ENCODE measurements at regions not wholly inside any gene's neighbourhood (a gene's known extent, or its start where the extent isn't known, plus 50 kb on each side); places are given as distances from the start of the nearest gene placed in this dataset.

DNA sequence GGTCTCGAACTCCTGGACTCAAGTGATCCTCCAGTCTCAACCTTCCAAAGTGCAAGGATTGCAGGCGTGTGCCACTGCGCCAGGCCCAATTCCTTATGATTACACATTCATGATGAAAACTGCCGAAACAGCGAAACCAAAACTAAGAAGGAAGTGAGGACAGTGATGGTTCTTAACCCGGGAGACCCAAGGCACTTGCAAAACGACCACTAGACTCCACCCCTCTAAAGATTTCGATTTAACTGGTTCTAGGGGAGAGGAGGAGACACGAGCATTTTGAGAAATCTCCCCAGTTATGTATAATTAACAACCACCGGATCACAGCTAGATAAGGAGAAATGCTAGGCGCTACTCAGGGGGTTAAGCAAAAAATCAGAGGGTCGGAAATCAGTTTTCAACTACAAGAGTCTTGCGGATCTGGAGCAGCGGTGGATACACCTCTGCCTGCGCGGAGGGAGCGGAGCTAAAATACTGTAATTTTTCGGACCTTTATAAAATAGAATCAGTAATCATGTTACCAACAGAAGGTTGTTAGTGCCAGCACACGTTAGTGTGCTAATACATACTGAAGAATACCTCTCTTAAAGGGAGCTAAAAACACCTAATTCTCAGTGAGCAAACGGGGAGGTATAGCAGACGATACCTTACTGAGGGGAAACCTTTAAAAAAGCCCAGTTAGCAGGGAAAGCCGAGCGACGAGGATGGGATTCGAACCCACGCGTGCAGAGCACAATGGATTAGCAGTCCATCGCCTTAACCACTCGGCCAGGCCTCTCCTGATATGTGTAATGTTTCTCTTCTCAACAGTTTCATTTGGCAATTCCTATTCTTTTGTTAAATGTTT is 60.0 kb upstream of the BTN3A2 start:
- Mint-ChIP-seq H3K4me3 (peak overlapping the region; percentile 88), H3K4me1 (peaks cover 43% of the 10 kb centered on the region), H3K36me3 (peaks cover 1% of the 10 kb centered on the region), H3K27me3 (no peaks in the 10 kb centered on the region), H3K27ac (peak overlapping the region; percentile 97), H3K9me3 (no peaks in the 10 kb centered on the region)
- POLR2A ChIA-PET = interaction anchor here (0.5 to 3.6 kb wide), 7 partner anchors 20 to 169 kb away, joined by 3 to 28 read pairs (median 3); a partner anchor contains a TSS
- ATAC-seq (ENCODE audit: low read depth) (peak; percentile 87), DNase-seq (peak; percentile 59)

DNA sequence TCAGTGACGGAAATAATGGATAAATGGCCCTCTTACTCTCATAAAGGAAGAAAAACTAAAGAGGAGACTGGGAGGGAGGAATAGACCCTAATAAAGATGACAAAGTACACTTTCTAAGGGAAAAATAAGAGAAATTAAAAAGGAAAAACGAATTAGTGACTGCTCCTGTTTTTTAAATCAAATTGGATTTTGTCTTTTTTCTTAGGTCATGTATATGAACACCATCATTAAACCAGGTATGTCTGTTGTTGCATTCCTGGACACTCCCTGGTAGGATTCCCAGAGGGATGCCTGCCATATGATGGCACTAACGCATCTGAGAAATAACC is 59.4 kb upstream of the BTN3A2 start:
- Mint-ChIP-seq H3K4me3 (peak overlapping the region; percentile 88), H3K36me3 (peaks cover 1% of the 10 kb centered on the region), H3K27me3 (no peaks in the 10 kb centered on the region), H3K9me3 (no peaks in the 10 kb centered on the region), H3K4me1 (peaks cover 45% of the 10 kb centered on the region), H3K27ac (peak overlapping the region; percentile 97)
- DNase-seq (no peak), ATAC-seq (ENCODE audit: low read depth) (no peak)
- POLR2A ChIA-PET = interaction anchor here (0.9 to 3.6 kb wide), 5 partner anchors 20 to 169 kb away, joined by 3 to 28 read pairs (median 7); a partner anchor contains a TSS

- H3K4me3 Mint-ChIP-seq = no peak overlapping the region
- H3K27ac Mint-ChIP-seq = no peak overlapping the region
- H3K27me3 Mint-ChIP-seq = no peaks in the 10 kb centered on the region
- ATAC-seq (ENCODE audit: low read depth) (no peak), DNase-seq (no peak)
- H3K36me3 Mint-ChIP-seq = peaks cover 1% of the 10 kb centered on the region
- H3K9me3 Mint-ChIP-seq = no peaks in the 10 kb centered on the region
- peaks cover 47% of the 10 kb centered on the region for H3K4me1 Mint-ChIP-seq
- POLR2A ChIA-PET = interaction anchor here (4.3 kb wide), 1 partner anchor 21 kb away, joined by 23 read pairs; a partner anchor contains a TSS
These were observed 58.8 kb upstream of the BTN3A2 start for GRCh38 chr6:26306232-26306631.

DNA sequence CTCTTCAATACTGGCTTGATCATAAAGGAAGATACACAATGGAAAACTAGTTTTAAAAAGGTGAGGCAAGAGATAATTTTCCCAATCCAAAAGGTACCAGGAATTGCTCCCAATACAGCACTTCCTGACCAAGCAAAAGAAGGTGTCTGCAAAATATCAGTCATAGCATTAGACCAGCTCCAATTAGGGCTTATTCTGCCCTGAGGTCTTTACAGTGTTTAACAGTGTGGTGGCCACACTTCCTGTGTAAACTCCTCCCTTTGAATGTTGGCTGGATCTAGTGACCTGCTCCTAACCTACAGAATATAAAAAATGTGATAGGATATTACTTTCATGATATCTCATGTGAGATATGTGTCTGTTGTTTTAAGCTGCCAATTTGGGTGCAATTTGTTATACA is 57.1 kb upstream of the BTN3A2 start:
- Mint-ChIP-seq H3K36me3 (peaks cover 1% of the 10 kb centered on the region), H3K27ac (peak overlapping the region; percentile 22), H3K9me3 (no peaks in the 10 kb centered on the region), H3K4me1 (peaks cover 58% of the 10 kb centered on the region), H3K27me3 (no peaks in the 10 kb centered on the region), H3K4me3 (no peak overlapping the region)
- ATAC-seq (ENCODE audit: low read depth) (no peak), DNase-seq (no peak)
- POLR2A ChIA-PET = interaction anchor here (0.5 to 4.3 kb wide), 7 partner anchors 23 to 166 kb away, joined by 3 to 23 read pairs (median 4); a partner anchor contains a TSS

DNA sequence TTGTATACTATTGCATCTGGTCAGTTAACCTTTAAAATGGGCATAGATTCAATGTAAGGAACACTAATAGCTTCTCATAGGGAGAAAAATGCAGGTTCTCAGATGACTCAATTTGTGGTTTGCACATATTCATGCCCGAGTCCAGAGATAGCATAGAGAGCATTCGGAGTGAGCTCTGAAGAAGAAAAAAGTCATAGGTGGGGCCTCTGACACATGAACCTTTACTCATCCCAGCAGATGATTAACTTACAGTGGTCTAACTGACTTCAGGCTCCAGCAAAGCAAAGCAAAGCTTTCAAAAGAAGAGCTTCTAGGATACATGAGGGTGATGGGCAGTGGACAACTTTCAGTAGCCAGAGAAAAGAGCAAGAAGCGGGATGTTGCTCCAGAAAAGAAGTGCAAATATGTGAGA is 55.3 kb upstream of the BTN3A2 start:
- no peak for ATAC-seq (ENCODE audit: low read depth)
- H3K27ac Mint-ChIP-seq = peak overlapping the region; percentile 12
- no peaks in the 10 kb centered on the region for H3K27me3 Mint-ChIP-seq

DNA sequence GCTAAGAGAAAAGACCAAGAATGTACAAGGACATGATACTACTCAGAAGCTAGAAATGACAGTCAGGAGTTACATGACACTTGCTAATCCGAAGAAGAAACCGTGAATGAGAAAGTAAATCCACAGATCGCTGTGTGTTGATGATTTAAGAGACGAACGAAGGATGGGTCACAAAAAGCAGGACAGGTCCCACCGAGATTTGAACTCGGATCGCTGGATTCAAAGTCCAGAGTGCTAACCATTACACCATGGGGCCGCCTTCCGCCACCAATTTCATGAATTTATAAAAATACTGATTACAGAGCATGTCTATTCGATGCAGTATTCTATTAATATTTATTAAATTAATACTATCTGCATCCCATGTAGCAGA is 54.0 kb upstream of the BTN3A2 start:
- Mint-ChIP-seq H3K27me3 (no peaks in the 10 kb centered on the region), H3K27ac (no peak overlapping the region), H3K36me3 (no peaks in the 10 kb centered on the region), H3K4me1 (peaks cover 44% of the 10 kb centered on the region), H3K9me3 (no peaks in the 10 kb centered on the region), H3K4me3 (peak overlapping the region; percentile 38)
- DNase-seq (no peak), ATAC-seq (ENCODE audit: low read depth) (no peak)
- POLR2A ChIA-PET = interaction anchor here (2.0 to 2.4 kb wide), 2 partner anchors 10 to 26 kb away, joined by 4 to 15 read pairs; a partner anchor contains a TSS

More for the DNA sequence above, 55.3 kb upstream of the BTN3A2 start:
- H3K4me3 Mint-ChIP-seq = no peak overlapping the region
- H3K9me3 Mint-ChIP-seq = no peaks in the 10 kb centered on the region
- peaks cover 53% of the 10 kb centered on the region for H3K4me1 Mint-ChIP-seq
- H3K36me3 Mint-ChIP-seq = peaks cover 1% of the 10 kb centered on the region
- POLR2A ChIA-PET = interaction anchor here (0.7 to 4.3 kb wide), 5 partner anchors 9 to 241 kb away, joined by 3 to 23 read pairs (median 4); a partner anchor contains a TSS
- DNase-seq = no peak

DNA sequence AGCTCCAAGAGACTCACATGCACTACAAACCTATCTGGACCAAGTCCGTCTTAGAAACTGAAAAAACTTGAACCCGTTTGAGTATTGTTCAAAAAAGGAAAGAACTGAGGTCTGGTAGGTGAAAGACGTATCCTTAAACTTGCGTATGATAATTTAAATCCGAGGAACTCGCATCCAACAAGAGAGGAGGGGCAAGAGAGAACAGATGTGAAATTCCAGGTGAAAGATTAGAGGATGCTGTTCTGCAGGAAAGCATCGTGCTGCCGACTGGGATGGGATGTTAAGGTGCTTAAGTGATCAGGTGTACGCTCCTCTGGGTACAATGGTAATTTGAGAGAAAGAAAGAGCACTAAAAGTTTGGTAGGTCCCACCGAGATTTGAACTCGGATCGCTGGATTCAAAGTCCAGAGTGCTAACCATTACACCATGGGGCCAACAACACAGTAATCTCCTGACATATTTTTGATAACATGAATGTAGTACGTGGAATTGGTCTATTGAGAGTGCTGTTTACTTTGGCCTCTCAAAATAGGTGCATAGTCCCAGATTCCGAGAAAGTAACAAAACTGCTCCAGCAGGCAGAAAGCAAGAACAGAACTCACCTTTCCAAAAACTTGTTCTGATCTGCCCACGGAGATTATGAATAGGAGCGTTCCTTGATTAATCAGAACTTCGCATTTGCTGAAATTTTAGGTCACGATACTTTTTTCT is 53.5 kb upstream of the BTN3A2 start:
- POLR2A ChIA-PET = interaction anchor here (2.0 to 2.4 kb wide), 2 partner anchors 11 to 27 kb away, joined by 4 to 15 read pairs; a partner anchor contains a TSS
- peaks cover 44% of the 10 kb centered on the region for H3K4me1 Mint-ChIP-seq
- H3K27me3 Mint-ChIP-seq = no peaks in the 10 kb centered on the region
- DNase-seq (no peak), ATAC-seq (ENCODE audit: low read depth) (peak; percentile 40)
- peak overlapping the region; percentile 76 for H3K4me3 Mint-ChIP-seq
- H3K27ac Mint-ChIP-seq = peak overlapping the region; percentile 77
- H3K36me3 Mint-ChIP-seq = no peaks in the 10 kb centered on the region
- H3K9me3 Mint-ChIP-seq = no peaks in the 10 kb centered on the region

- H3K4me1 Mint-ChIP-seq = peaks cover 41% of the 10 kb centered on the region
- POLR2A ChIA-PET = interaction anchor here (0.8 to 2.4 kb wide), 2 partner anchors 9 to 27 kb away, joined by 3 to 15 read pairs; a partner anchor contains a TSS
- ATAC-seq (ENCODE audit: low read depth) = no peak
These were observed 52.9 kb upstream of the BTN3A2 start for GRCh38 chr6:26312096-26312463.

GRCh38 chr6:26312501-26313397 is 52.2 kb upstream of the BTN3A2 start:
- Mint-ChIP-seq H3K4me3 (peak overlapping the region; percentile 76), H3K9me3 (no peaks in the 10 kb centered on the region), H3K27ac (peak overlapping the region; percentile 77), H3K4me1 (peaks cover 34% of the 10 kb centered on the region), H3K27me3 (no peaks in the 10 kb centered on the region), H3K36me3 (no peaks in the 10 kb centered on the region)
- peak; percentile 76 for DNase-seq
- POLR2A ChIA-PET = interaction anchor here (0.8 to 2.4 kb wide), 4 partner anchors 8 to 39 kb away, joined by 3 to 15 read pairs (median 4); a partner anchor contains a TSS
- ATAC-seq (ENCODE audit: low read depth) = peak; percentile 78

More at GRCh38 chr6:26312096-26312463, 52.9 kb upstream of the BTN3A2 start:
- H3K4me3 Mint-ChIP-seq = peak overlapping the region; percentile 76
- H3K27me3 Mint-ChIP-seq = no peaks in the 10 kb centered on the region
- no peaks in the 10 kb centered on the region for H3K9me3 Mint-ChIP-seq
- peak overlapping the region; percentile 77 for H3K27ac Mint-ChIP-seq
- no peaks in the 10 kb centered on the region for H3K36me3 Mint-ChIP-seq
- no peak for DNase-seq
